Mesodermal cell (in vitro differentiated cells): ENCODE measurements at regions not wholly inside any gene's neighbourhood (a gene's known extent, or its start where the extent isn't known, plus 50 kb on each side); places are given as distances from the start of the nearest gene placed in this dataset.

Experiments used
- H3K27ac ChIP-seq: 2 replicates; pipeline ENCODE4 v1.7.0; 2013; ENCODE audit warnings: mild to moderate bottlenecking, low read depth, low read length, moderate library complexity; ENCODE audit not compliant: severe bottlenecking
- H3K36me3 ChIP-seq: 2 replicates; pipeline ENCODE4 v1.7.1; 2013; ENCODE audit warnings: mild to moderate bottlenecking, low read length, moderate library complexity; ENCODE audit not compliant: control insufficient read depth, insufficient read depth
- H3K4me1 ChIP-seq: one replicate; pipeline ENCODE4 v1.7.1; 2013; ENCODE audit warnings: mild to moderate bottlenecking, low read length; ENCODE audit not compliant: insufficient read depth, control insufficient read depth, poor library complexity, severe bottlenecking
- H3K4me3 ChIP-seq: 2 replicates; pipeline ENCODE4 v1.7.0; 2013; ENCODE audit warnings: low read length, control low read depth, mild to moderate bottlenecking; ENCODE audit not compliant: insufficient read depth, poor library complexity, severe bottlenecking; ENCODE audit errors: extremely low read depth
- H3K9me3 ChIP-seq: 2 replicates; pipeline ENCODE4 v1.7.1; 2013; ENCODE audit warnings: mild to moderate bottlenecking, low read length, moderate library complexity; ENCODE audit not compliant: control insufficient read depth
- WGBS, 2 experiments: methylation state at CpG; one replicate each; pipeline ENCODE4 v1.1.5; 2013; ENCODE audit warnings: missing lambda C conversion rate in 2 of 2; ENCODE audit not compliant: insufficient coverage in 2 of 2; 5-methylcytosine and 5-hydroxymethylcytosine counted together

DNA sequence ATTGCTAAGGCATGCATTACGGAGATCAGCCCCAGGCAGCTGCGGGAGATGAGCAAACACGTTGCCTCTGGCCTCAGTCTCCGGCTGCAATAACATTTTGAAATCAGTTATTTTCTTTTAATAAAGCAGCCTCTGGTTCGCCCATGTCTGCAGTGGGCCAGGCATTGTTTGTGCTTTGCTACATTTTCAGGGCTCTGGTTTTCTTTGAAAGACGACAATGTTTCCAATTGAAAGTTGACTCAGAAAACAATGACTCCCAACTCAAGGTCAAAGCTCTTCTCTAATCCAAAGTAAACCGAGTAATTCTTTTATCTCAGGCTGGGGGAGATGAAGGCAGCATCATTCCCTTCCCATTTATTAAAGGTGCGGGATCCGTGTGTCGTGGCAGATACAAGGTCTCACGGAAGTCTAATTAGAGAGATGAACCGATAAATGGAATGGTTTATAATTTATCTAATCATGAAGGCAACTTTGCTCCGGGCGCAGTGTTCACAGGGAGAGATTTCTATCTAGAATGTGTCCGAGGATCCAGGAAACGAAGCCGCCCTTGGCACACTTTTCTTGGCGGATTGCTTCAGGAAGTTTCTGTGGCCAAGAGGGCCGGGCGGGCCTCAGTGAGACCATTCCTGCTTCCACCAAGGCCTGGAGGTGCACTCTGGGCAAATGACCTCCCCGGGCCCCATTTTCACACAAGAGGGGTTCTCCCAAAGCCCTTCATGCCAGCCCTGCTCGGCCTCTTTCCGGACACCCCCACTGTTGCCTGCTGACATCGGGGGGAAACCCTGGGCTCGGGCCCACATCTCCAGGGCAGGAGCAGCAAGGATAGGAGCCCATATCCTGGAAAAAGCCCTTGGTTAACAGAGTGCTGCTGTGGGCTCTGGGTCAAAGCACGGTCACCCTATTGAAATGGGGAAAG is 811.4 kb downstream of the BRD1 start:
- WGBS, 2 experiments: 90 to 92% methylated on average over 22 to 23 of the region's 26 CpGs
- H3K4me1 ChIP-seq: no peaks in the 10 kb centered on the region
- no peaks in the 10 kb centered on the region for H3K9me3 ChIP-seq
- H3K36me3 ChIP-seq: no peaks in the 10 kb centered on the region
- no peak overlapping the region for H3K4me3 ChIP-seq
- no peak overlapping the region for H3K27ac ChIP-seq

DNA sequence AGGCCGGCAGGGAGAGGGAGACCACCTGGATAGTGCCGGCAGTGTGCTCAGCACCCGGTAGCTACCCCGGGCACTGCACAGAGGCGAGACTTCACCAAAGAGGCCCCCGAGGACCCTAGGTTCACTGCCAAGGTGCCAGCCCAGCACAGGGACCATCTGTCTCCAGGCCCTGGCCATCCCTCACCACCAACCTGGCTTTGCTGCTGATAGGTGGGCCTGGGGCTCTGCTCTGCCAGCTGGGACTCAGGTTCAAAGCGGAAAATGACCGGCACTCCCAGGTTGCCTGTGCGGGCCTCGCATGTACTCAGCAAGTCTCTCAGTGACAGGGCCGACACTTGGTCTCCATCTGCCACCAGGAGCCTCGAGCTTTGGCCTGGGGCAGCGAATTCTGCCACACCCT is 812.2 kb downstream of the BRD1 start:
- Histone ChIP-seq H3K27ac (no peak overlapping the region), H3K4me3 (no peak overlapping the region), H3K36me3 (no peaks in the 10 kb centered on the region), H3K4me1 (no peaks in the 10 kb centered on the region), H3K9me3 (no peaks in the 10 kb centered on the region)
- 88 to 96% methylated on average over 11 of the region's 13 CpGs for WGBS, 2 experiments

- Histone ChIP-seq H3K9me3 (no peaks in the 10 kb centered on the region), H3K27ac (no peak overlapping the region), H3K36me3 (no peaks in the 10 kb centered on the region), H3K4me1 (no peaks in the 10 kb centered on the region), H3K4me3 (no peak overlapping the region)
- 90 to 91% methylated on average over 23 to 24 of the region's 24 CpGs for WGBS, 2 experiments
Measured at GRCh38 chr22:49014227-49015201, 813.2 kb downstream of the BRD1 start.

DNA sequence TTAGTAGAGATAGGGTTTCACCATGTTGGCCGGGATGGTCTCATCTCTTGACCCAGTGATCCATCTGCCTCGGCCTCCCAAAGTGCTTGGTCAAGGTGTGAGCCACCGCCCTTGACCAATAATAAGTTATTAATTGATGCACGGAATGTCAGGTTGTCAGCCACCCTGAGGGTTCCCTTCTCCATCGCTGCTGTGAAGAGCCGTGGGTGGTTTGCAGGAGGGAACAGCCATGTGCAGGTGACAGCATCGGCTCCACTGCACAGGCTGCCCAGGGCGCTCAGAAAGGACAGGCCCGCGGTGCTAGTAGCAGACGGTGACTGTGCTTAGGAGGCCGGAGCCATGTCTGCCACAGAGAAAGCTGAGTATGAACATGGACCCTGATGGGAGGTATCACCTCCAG is 814.0 kb downstream of the BRD1 start:
- H3K9me3 ChIP-seq: no peaks in the 10 kb centered on the region
- no peak overlapping the region for H3K4me3 ChIP-seq
- H3K36me3 ChIP-seq: no peaks in the 10 kb centered on the region
- H3K4me1 ChIP-seq: no peaks in the 10 kb centered on the region
- H3K27ac ChIP-seq: no peak overlapping the region
- 92 to 94% methylated on average over 11 to 12 of the region's 12 CpGs for WGBS, 2 experiments

DNA sequence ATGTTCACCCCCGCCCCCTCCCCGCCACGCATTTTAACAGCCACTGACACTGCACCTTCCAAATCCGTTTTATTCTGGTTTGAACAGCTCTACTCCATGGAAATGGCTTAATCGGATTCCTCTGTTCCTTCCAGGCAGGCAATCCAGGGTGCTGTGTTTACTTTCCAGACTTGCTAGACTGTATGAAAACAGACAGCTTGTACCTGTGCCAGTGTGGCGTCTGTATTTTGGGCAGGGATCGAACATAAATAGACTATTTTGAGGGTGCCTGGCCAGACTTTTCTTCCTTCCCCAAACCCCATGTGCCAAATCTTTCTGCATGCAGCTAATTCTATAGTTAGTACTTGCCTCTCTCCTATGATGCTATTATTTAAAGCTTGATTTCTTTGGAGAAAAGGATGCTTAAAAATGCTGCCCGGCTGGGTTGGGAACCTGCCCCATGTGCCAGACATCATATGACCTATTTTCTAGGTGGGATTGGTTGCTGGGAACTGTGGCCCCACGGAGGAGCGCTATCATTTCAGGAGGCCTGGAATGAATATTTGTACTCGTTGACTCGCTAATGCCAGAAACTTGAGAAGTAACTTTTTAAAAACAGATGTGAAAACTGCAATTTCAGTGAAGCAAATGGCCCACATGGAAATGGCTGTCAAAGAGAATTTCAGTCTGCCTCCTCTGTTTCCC is 814.8 kb downstream of the BRD1 start:
- no peaks in the 10 kb centered on the region for H3K36me3 ChIP-seq
- no peaks in the 10 kb centered on the region for H3K4me1 ChIP-seq
- WGBS, 2 experiments: 90% methylated on average over 11 to 12 of the region's 12 CpGs
- no peaks in the 10 kb centered on the region for H3K9me3 ChIP-seq
- no peak overlapping the region for H3K4me3 ChIP-seq
- no peak overlapping the region for H3K27ac ChIP-seq

DNA sequence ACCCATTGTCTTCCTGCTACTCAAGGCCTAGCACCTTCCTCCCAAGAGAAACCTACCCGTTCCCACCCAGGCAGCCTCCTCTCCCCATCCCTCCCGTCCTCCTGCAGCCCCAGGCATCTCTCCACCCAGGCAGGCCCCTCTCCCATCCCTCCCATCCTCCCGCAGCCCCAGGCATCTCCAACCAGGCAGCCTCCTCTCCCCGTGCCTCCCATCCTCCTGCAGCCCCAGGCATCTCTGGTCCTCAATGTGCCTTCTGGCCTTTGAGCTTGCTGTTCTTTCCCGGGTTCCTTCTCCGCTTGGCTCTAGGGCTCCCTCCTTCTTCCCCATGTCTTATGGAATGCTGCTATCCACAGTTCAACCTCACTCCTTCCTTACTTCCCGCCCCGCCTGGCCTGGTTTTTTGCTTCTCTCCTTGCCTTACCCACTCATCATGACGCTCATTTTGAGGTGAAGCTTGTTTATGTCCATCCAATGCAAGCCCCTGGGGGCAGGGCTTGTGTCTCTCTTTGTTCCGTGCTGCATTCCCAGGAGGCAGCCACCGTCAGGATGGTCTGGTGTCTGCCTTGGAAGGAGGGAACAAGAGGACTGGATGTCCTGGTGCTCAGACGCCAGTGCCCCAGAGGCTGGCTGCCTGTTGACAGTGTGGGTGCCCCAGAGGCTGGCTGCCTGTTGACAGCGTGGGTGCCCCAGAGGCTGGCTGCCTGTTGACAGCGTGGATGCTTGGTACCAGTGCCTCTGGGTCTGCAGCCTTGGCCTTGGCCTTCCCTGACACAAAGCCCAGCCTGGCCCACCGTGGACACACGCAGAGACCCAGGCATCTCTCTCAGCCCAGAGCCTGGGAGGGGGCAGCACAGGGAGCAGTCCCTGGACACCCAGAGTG is 815.7 kb downstream of the BRD1 start:
- H3K4me3 ChIP-seq: no peak overlapping the region
- H3K27ac ChIP-seq: no peak overlapping the region
- H3K9me3 ChIP-seq: no peaks in the 10 kb centered on the region
- H3K4me1 ChIP-seq: no peaks in the 10 kb centered on the region
- 75 to 87% methylated on average over 12 to 15 of the region's 16 CpGs for WGBS, 2 experiments
- no peaks in the 10 kb centered on the region for H3K36me3 ChIP-seq

- 84 to 89% methylated on average over 9 to 10 of the region's 11 CpGs for WGBS, 2 experiments
- Histone ChIP-seq H3K9me3 (no peaks in the 10 kb centered on the region), H3K4me1 (no peaks in the 10 kb centered on the region), H3K27ac (no peak overlapping the region), H3K4me3 (no peak overlapping the region), H3K36me3 (no peaks in the 10 kb centered on the region)
Measured at GRCh38 chr22:49011379-49011768, 816.3 kb downstream of the BRD1 start.

DNA sequence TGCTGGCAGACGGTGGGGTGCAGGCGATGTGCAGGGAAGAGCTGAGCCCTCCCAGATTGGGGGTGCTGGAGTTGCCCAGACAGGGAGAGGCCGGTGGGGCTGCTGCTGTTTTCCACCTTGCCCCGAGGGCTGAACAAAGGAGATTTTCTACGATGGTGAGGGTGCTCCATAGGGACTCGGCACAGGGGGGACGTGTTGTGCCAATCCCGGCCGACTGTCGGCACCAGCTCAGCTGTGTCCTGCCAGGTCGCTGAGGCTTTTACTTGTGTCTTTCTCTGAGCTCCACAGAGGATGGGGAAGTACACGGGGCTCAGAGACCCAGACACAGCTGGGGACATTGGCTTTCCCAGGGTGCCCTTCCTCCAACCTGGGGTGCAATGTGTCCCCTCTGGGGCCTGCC is 816.8 kb downstream of the BRD1 start:
- whole genome bisulfite sequencing, 2 experiments: 86 to 92% methylated on average over 12 of the region's 12 CpGs
- Histone ChIP-seq H3K4me3 (no peak overlapping the region), H3K4me1 (no peaks in the 10 kb centered on the region), H3K9me3 (no peaks in the 10 kb centered on the region), H3K36me3 (no peaks in the 10 kb centered on the region), H3K27ac (no peak overlapping the region)

- Histone ChIP-seq H3K27ac (no peak overlapping the region), H3K9me3 (no peaks in the 10 kb centered on the region), H3K4me1 (no peaks in the 10 kb centered on the region), H3K36me3 (no peaks in the 10 kb centered on the region), H3K4me3 (no peak overlapping the region)
- 86 to 89% methylated on average over 23 of the region's 25 CpGs for WGBS, 2 experiments
Measured at GRCh38 chr22:49010070-49010863, 817.4 kb downstream of the BRD1 start.
